Kidney (tissue), 13 donors: ENCODE measurements at regions not wholly inside any gene's neighbourhood (a gene's known extent, or its start where the extent isn't known, plus 50 kb on each side); places are given as distances from the start of the nearest gene placed in this dataset.

Experiments used
- DNase-seq, 5 donors: peaks; one replicate each; pipeline ENCODE4 v3.0.0-alpha.2; 2013 to 2020
- FAIRE-seq: peaks from 2 replicates; lab custom pipeline; 2012; peaks lifted over from hg19 to GRCh38; lab: Jason Lieb, UNC
- H3K27ac ChIP-seq, 2 donors: one replicate each; pipeline ENCODE4 v1.7.0; 2013; ENCODE audit warnings: low read depth in 2 of 2, low read length in 2 of 2, inconsistent platforms in 1 of 2
- H3K27me3 ChIP-seq: one replicate; pipeline ENCODE4 v1.7.1; 2013; ENCODE audit warnings: low read length, inconsistent platforms; ENCODE audit not compliant: control insufficient read depth, insufficient read depth
- H3K36me3 ChIP-seq, 3 donors: one replicate each; pipeline versions ENCODE4 v1.7.0 to v1.7.1; 2013; ENCODE audit warnings: low read length in 3 of 3, control low read depth in 1 of 3, inconsistent platforms in 1 of 3; ENCODE audit not compliant: insufficient read depth in 3 of 3, control insufficient read depth in 2 of 3
- H3K4me1 ChIP-seq, 3 donors: one replicate each; pipeline versions ENCODE4 v1.7.0 to v1.7.1; 2013; ENCODE audit warnings: low read length in 3 of 3, inconsistent platforms in 1 of 3, low read depth in 1 of 3; ENCODE audit not compliant: control insufficient read depth in 2 of 3, insufficient read depth in 2 of 3
- H3K4me3 ChIP-seq, 3 donors: one replicate each; pipeline versions ENCODE4 v1.7.0 to v1.8.1; 2013; ENCODE audit warnings: low read length in 3 of 3, control low read depth in 1 of 3, inconsistent platforms in 1 of 3
- H3K9ac ChIP-seq, 3 donors: one replicate each; pipeline versions ENCODE4 v1.7.0 to v1.7.1; 2013; ENCODE audit warnings: low read length in 3 of 3, control low read depth in 1 of 3, inconsistent platforms in 1 of 3
- H3K9me3 ChIP-seq, 3 donors: one replicate each; pipeline versions ENCODE4 v1.7.0 to v1.7.1; 2013; ENCODE audit warnings: low read length in 3 of 3, control low read depth in 1 of 3, inconsistent platforms in 1 of 3; ENCODE audit not compliant: control insufficient read depth in 2 of 3, insufficient read depth in 1 of 3
- CTCF ChIP-seq: IDR thresholded peaks from 3 replicates; pipeline ENCODE4 v1.5.1; 2012; ENCODE audit warnings: mild to moderate bottlenecking, moderate library complexity, borderline replicate concordance; ENCODE audit not compliant: insufficient read depth; ENCODE audit errors: extremely low read depth
- intact Hi-C: fragments of 100-400 bp; cut with DNase I; formaldehyde crosslinking; loops from one replicate; pipeline ENCODE4 v1.11.1; 2022
- donor health status: control.
- donor health status: control.
- donor health status: control.
- donor health status: control.
- donor health status: control.
- donor health status: DM: yes; HTN: yes; CAD: no.
- donor health status: Normal renal cell carcinoma (clear cell type).

DNA sequence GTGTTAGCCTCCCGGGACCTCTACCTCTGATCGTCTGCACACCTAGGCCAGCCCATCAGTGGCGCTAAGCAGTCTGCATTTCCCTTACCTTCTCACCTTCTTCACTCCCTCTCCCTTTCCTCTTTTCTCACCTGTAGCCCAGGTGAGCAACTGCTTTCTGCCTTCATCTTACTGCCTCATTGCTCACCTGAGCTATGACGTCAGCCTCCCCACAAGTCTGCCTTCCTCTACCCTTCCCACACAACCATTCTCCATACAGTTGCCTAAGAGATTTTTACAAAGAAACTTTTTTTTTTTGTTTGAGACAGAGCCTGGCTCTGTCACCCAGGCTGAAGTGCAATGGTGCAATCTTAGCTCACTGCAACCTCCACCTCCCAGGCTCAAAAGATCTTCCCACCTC is 136.3 kb downstream of the BCOR start:
- Histone ChIP-seq H3K9ac (no peak overlapping the region), H3K4me1 (no peaks in the 10 kb centered on the region), H3K4me3 (no peak overlapping the region), H3K27me3 (no peaks in the 10 kb centered on the region), H3K27ac (no peak overlapping the region), H3K9me3 (no peaks in the 10 kb centered on the region), H3K36me3 (no peaks in the 10 kb centered on the region)
- DNase-seq (no peak), FAIRE-seq (no peak)
- no peak for TF ChIP-seq CTCF
- intact Hi-C loops, result no loop called here

DNA sequence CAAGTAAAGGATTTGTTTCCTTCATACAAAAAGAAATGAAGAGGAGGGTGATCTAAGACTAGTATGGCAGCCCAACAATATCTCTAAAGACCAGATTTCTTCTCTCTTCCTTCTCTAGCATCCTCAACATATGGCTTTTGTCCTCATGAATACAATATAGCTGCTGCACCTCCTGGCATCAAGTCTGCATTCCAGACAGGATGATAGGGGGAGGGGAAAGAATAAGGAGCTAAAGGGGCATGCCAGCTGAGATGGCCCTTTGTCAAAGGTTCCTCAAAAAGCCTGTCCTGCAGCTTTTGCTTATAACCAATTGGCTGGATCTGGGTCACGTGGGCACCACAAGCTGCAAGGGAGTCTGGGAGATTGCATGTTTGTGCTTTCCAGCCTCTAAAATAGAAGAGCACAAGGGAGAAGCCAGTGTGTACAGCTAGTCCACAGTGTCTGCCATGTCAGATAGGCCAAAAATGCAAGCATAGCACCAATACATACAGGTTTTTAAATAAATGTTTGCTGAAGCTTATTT is 132.6 kb downstream of the BCOR start:
- Histone ChIP-seq H3K4me1 (peaks cover 0 to 4% (median 0%) of the 10 kb centered on the region in 3 donors), H3K9me3 (no peaks in the 10 kb centered on the region), H3K27ac (no peak overlapping the region), H3K36me3 (no peaks in the 10 kb centered on the region), H3K27me3 (no peaks in the 10 kb centered on the region), H3K9ac (no peak overlapping the region), H3K4me3 (no peak overlapping the region)
- no peak for TF ChIP-seq CTCF
- DNase-seq (no peak), FAIRE-seq (no peak)
- intact Hi-C loops, result no loop called here

- no peaks in the 10 kb centered on the region for H3K27me3 ChIP-seq
- intact Hi-C loops, result no loop called here
- H3K9me3 ChIP-seq, result no peaks in the 10 kb centered on the region
- no peaks in the 10 kb centered on the region for H3K36me3 ChIP-seq
- TF ChIP-seq CTCF, result no peak
- no peak overlapping the region for H3K9ac ChIP-seq
- no peak for FAIRE-seq
- H3K4me3 ChIP-seq, result no peak overlapping the region
- no peak overlapping the region for H3K27ac ChIP-seq
- no peak for DNase-seq
- H3K4me1 ChIP-seq, result peaks cover 0 to 6% (median 0%) of the 10 kb centered on the region in 3 donors
These were observed 131.6 kb downstream of the BCOR start for GRCh38 chrX:39966176-39966575.

- no peaks in the 10 kb centered on the region for H3K27me3 ChIP-seq
- H3K9me3 ChIP-seq, result no peaks in the 10 kb centered on the region
- intact Hi-C loops, result no loop called here
- TF ChIP-seq CTCF, result no peak
- H3K36me3 ChIP-seq, result no peaks in the 10 kb centered on the region
- DNase-seq (no peak), FAIRE-seq (no peak)
- H3K4me3 ChIP-seq, result no peak overlapping the region
- no peak overlapping the region for H3K27ac ChIP-seq
- peaks cover 0 to 6% (median 0%) of the 10 kb centered on the region in 3 donors for H3K4me1 ChIP-seq
- H3K9ac ChIP-seq, result no peak overlapping the region
These were observed 130.4 kb downstream of the BCOR start for GRCh38 chrX:39967348-39967747.
